ENCODE measurements at regions not wholly inside any gene's neighbourhood (a gene's known extent, or its start where the extent isn't known, plus 50 kb on each side); places are given as distances from the start of the nearest gene placed in this dataset.
"Not testable (repeated sequence)": the region's sequence is repeated elsewhere in the genome, so short reads cannot be mapped to it uniquely, and the experiment has no call there.

DNA sequence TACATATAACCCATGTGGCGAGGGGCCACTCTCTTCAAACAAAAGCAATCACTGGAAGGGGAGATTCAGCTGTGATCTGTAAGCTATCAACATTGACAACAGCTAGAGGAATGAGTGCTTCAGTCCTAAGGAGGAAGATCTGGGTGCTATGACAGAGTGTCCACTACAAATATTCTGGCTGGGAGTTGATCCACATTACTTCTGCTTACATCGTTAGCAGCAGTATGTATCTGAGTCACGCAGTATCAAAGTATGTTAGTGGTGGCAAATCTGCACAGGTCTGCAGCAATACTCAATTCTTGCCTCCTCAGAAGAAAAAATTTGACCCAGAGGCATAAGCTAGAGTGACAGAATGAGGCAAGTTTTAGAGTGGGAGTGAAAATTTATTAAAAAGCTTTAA lies 267.0 kb downstream of the PTH2R start:
- DNase-seq (ENCODE audit: low read depth, low spot score), result no peak
- H3K27ac ChIP-seq, result no peak overlapping the region

DNA sequence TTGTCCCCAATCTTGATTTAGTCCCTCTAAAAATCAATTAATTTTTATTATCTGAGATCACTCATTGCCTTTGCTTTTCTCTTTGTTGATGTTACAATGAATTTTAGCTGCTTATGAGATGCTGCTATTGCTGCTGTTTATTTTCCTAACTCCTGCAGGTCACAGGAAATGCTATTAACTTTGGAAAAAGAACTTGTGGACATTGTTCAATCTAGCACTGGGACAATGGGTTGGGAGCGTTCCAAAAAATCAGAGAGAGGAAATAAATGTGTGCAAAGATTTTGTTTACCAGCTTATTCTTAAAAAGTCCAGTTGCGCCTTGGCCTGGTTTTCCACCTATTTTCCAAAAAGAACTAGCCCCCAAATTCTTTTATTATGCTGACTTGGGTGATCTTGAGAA lies 268.3 kb downstream of the PTH2R start:
- no peak for DNase-seq (ENCODE audit: low read depth, low spot score)
- no peak overlapping the region for H3K27ac ChIP-seq

DNA sequence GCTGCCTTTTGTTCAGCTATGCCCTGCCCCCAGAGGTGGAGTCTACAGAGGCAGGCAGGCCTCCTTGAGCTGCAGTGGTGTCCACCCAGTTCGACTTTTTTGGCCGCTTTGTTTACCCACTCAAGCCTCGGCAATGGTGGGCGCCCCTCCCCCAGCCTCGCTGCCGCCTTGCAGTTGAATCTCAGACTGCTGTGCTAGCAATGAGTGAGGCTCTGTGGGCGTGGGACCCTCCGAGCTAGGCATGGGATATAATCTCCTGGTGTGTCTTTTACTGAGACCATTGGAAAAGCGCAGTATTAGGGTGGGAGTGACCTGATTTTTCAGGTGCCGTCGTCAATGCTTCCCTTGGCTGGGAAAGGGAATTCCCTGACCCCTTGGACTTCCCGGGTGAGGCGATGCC lies 279.3 kb downstream of the PTH2R start:
- H3K27ac ChIP-seq; DNase-seq (ENCODE audit: low read depth, low spot score): not testable (repeated sequence)

DNA sequence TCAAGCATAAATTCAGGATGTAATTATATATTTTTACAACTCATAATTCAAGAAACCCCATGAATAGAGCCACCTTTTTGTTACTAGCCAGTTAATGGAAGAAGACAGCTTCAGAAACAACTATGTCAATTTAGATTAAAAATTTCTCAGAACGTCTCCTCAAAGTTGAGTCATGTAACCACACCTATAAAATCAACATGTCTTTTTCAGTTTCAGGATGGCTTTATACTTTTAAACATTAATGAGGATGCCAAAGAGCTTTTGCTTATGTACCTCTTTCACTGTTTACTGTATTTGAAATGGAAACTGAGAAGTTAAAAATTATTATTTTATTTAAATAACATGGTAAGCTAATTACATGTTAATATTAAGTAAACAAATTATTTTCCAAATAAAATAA lies 280.1 kb downstream of the PTH2R start:
- DNase-seq (ENCODE audit: low read depth, low spot score), result no peak
- H3K27ac ChIP-seq, result no peak overlapping the region

DNA sequence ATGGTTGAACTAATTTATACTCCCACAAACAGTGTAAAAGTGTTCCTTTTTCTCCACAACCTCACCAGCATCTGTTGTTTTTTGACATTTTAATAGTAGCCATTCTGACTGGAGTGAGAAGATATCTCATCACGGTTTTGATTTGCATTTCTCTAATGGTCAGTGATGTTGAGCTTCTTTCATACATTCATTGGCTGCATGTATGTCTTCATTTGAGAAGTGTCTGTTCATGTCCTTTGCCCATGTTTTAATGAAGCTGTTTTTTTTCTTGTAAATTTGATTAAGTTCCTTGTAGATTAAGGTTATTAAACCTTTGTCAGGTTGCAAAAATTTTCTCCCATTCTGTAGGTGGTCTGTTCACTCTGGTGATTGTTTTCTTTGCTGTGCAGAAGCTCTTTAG lies 281.1 kb downstream of the PTH2R start:
- H3K27ac ChIP-seq; DNase-seq (ENCODE audit: low read depth, low spot score): not testable (repeated sequence)

DNA sequence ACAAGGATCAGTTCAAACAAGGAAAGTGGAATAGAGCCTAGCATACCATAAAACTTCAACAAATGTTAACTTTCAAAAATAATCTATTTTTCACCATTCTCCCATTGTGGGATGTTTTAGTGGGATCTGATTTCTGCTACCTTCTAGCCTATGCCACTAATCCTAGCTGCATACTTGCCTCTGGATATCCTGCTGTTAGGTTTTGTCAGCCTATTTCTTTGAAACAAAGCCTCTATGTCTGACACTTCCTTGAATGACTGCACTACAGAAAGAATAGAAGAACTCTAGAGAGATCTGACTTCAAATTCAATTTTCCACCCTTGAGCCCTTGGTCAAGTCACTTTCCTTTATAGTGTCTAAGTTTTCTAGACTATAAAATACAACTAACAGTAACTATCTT lies 291.5 kb downstream of the PTH2R start:
- H3K27ac ChIP-seq, result no peak overlapping the region
- DNase-seq (ENCODE audit: low read depth, low spot score), result no peak

DNA sequence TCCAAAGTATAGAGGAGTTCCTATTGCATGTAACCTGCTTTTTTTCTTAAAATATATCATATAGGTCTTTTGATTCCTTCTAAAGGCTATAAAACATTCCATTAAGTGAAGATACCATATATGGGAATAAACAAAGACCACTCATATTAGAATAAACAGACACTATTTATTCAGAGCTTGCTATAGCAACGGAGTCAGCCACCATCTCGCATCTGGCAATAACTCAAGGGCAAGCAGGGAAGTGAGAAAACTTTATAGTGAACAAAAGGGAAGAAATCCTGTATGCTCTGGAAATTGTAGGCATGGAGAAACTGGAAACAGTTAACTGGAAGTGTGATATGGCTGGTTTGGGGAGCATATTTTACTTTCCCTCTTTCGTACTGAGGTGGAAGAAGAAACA lies 301.9 kb downstream of the PTH2R start:
- H3K27ac ChIP-seq, result no peak overlapping the region
- DNase-seq (ENCODE audit: low read depth, low spot score), result no peak

DNA sequence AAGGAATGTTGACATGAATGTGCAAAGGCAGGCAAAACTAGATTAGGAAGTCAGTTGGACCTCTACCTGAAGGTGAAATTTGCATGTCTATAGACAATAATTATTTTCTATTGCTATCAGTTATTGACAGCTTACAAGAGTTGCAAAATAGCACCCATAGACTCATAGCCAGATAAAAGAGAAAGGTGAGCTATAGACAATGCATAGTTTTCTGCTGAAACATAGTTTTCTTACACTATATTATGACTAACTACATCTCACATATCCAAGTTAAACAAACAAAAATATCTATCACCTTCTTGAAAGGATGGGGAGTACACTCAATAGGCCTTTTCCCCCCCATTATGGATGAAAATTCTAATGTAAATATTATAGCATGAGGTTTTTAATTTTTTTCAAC lies 305.0 kb downstream of the PTH2R start:
- no peak overlapping the region for H3K27ac ChIP-seq
- no peak for DNase-seq (ENCODE audit: low read depth, low spot score)

DNA sequence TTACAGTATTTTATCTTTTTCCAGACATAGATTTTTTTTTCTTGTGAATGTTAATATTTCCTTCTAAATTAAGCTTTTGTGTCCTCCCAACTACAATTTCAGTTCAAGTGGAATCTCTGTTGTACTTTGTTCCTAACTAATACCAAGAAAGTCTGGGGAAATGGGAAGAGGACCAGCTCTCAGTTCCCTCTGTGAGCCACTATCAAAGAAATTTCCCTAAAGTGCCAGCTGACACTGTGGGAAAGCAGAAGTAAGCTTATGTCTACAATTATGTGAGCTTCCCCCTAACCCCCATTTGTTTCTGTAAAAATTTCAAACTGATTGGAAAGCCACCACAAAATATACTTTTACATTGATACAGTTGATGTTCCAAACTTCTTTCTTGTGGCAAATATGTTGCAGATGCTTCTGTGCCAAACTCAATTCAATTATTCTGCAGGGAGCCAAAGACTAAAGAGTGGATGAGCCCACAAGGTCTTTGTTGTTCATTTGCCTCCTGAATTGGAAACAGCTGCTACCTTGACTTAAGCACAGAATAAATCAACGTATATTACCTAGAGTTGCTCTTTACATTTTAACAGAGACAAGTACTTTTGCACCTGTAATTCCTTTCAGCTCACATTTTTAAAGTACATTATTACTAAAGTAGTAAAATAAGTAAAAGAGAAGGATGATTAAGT lies 306.6 kb downstream of the PTH2R start:
- no peak for DNase-seq (ENCODE audit: low read depth, low spot score)
- no peak overlapping the region for H3K27ac ChIP-seq

DNA sequence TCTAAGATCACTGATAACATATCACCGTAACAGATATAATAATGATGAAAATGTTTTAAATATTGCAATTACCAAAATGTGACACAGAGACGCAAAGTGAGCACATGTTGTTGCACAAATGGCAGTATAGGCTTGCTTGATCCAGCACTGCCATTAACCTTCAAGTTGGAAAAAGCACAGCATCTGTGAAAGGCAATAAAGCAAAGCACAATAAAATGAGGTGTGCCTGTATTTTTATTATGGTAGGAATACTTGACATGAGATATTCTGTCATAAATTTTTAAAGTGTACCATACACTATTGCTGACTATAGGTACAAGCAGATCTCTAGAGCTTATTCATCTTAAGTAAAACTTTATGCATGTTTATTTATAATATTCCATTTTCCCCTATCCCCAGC lies 312.2 kb downstream of the PTH2R start:
- no peak for DNase-seq (ENCODE audit: low read depth, low spot score)
- no peak overlapping the region for H3K27ac ChIP-seq

DNA sequence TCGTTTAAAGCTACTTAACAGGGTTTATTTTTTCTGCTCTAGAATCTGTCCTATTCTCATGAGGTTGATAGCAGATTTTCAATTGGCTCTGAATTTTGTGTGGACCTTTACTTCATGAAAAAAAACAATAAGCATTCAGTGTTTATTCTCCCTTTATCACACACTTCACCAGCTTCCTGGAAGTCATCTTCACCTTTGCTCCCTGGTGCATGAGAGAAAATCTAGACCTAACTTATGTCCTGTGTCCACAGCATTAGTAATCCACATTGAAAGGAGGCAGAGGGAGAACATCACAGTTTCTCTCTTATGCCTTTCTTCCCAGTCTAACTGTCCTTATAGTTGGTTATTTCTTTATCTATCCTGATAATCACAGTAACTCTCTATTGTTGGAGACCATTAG lies 316.1 kb downstream of the PTH2R start:
- H3K27ac ChIP-seq, result no peak overlapping the region
- no peak for DNase-seq (ENCODE audit: low read depth, low spot score)

DNA sequence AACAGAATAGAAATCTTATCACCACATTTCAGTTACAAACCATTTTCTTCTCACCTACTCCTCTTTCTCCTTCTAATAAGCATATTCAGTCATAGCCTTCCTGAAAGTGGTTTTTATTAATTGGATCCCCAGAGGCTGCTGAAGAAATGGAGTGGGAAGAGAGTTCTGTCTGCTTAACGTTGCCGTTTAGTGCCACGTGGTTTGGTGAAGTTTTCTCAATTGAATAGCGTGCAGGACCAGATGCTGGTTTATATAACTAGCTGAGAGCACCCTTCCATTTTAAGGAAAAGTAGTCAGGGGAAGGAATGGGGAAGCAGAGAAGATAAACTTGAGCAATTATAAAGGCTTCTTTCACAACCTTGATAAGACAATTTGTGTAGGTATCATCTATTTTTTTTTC lies 318.7 kb downstream of the PTH2R start:
- no peak for DNase-seq (ENCODE audit: low read depth, low spot score)
- H3K27ac ChIP-seq, result no peak overlapping the region

DNA sequence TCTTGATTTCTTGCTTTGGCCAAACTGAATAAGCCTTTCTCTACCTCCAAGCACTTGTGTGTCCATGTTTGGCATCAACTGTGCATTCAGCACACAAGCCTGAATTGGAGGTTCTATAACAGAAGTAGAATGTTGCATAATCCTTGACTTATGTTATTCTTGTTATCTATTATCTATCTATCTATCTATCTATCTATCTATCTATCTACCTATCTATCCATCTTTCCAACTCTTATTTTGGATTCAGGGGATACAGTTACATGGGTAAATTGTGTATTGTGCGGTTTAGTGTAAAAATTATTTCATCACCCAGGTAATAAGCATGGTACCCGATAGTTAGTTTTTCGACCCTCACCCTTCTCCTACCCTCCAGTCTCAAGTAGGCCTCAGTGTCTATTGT lies 319.6 kb downstream of the PTH2R start:
- H3K27ac ChIP-seq, result no peak overlapping the region
- DNase-seq (ENCODE audit: low read depth, low spot score), result no peak

DNA sequence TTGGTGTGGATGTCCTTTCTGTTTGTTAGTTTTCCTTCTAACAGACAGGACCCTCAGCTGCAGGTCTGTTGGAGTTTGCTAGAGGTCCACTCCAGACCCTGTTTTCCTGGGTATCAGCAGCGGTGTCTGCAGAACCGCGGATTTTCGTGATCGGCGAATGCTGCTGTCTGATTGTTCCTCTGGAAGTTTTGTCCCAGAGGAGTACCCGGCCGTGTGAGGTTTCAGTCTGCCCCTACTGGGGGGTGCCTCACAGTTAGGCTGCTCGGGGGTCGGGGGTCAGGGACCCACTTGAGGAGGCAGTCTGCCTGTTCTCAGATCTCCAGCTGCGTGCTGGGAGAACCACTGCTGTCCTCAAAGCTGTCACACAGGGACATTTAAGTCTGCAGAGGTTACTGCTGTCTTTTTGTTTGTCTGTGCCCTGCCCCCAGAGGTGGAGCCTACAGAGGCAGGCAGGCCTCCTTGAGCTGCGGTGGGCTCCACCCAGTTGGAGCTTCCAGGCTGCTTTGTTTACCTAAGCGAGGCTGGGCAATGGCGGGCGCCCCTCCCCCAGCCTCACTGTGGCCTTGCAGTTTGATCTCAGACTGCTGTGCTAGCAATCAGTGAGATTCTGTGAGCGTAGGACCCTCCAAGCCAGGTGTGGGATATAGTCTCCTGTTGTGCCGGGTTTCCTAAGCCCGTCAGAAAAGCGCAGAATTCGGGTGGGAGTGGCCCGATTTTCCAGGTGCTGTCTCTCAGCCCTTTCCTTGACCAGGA lies 345.2 kb downstream of the PTH2R start:
- DNase-seq (ENCODE audit: low read depth, low spot score); H3K27ac ChIP-seq: not testable (repeated sequence)

DNA sequence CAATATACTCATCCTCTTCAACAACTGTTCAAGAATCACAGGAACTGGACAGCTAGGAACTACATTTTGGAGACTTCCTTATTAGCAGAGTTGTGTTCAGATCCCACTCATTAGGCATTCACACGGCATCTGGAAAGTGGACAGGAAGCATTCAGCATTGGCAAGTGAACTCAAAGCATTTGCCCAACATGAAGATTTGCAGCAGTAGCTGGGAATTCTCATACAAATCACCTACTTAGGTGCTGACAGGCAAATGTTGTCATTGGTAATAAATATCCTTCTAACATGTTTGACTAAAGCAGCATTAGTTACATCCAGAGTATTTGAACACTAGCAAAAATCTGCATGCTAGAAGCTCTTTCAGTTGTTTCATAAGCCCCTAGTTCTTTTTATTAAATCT lies 350.8 kb downstream of the PTH2R start:
- no peak overlapping the region for H3K27ac ChIP-seq
- DNase-seq (ENCODE audit: low read depth, low spot score), result no peak

DNA sequence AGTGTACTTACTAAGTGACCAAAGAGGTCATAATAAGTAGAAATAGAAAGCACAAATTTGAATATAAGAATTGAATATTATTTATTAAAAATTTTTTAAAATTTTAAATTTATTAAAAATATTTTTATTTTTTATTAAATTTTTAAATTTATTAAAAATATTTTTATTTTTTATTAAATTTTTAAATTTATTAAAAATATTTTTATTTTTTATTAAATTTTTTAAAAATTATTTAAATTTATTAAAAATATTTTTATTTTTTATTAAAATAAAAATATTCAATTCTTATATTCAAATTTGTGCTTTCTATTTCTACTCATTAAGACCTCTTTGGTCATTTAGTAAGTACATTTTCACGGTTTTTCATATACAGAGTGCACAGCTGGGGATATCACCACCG lies 366.5 kb downstream of the PTH2R start:
- DNase-seq (ENCODE audit: low read depth, low spot score); H3K27ac ChIP-seq: not testable (repeated sequence)

DNA sequence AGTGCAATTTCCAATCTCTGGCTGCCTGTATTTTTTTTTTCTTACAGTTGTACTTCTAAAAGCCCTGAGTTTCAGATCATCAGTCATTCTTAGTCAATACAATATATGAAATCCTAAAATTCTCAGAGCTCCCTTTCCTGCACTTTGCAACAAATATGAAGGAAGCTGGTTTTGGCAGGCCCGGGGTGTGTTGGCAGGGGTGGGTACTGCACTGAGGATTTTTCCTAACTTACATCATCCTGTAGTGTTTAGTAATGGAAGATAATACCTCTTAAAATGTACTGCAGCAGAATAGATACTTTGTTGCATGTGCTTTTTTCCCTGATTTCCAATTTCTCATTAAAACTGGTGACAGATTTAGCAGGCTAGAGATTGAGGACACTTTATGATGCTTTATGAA lies 374.6 kb downstream of the PTH2R start:
- DNase-seq (ENCODE audit: low read depth, low spot score), result no peak
- no peak overlapping the region for H3K27ac ChIP-seq

DNA sequence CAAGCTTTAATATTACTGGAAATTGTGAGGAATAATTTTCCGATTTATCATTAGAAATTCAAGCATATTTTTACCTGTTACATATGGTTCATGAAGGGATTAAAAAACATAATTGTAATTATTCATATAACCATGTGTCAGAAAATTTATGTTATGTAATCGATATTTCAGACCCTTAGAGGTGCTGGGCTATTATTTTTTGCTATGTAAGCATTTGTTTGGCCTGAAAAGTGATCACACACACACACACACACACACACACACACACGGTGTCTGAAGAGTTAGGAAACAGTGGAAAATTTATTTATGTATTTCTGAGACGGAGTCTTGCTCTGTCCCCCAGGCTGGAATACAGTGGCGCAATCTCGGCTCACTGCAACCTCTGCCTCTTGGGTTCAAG lies 375.5 kb downstream of the PTH2R start:
- no peak overlapping the region for H3K27ac ChIP-seq
- DNase-seq (ENCODE audit: low read depth, low spot score), result no peak

DNA sequence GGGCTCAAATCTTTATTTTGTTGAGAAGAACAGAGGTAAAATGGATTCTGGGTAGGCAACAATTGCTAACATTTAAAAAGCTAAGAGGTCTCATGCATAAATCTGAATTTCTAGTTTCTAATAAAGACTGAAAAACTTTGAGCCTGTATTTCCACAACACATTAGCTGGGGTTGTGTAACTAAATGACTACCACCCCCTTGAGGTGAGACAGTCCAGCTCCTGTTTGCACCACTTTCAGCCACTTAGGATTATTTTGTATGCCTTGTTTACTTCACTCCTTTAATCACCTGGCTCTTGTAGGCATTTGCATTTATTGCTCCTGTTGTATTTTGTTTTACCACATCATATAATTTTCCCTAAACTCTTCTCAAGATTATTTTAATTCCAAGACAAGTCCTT lies 376.6 kb downstream of the PTH2R start:
- no peak overlapping the region for H3K27ac ChIP-seq
- no peak for DNase-seq (ENCODE audit: low read depth, low spot score)

DNA sequence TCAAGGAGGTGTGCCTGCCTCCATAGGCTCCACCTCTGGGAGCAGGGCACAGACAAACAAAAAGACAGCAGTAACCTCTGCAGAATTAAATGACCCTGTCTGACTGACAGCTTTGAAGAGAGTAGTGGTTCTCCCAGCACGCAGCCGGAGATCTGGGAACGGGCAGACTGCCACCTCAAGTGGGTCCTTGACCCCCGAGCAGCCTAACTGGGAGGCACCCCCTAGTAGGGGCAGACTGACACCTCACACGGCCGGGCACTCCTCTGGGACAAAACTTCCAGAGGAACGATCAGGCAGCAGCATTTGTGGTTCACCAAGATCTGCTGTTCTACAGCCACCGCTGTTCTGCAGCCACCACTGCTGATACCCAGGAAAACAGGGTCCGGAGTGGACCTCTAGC lies 378.2 kb downstream of the PTH2R start:
- H3K27ac ChIP-seq; DNase-seq (ENCODE audit: low read depth, low spot score): not testable (repeated sequence)

DNA sequence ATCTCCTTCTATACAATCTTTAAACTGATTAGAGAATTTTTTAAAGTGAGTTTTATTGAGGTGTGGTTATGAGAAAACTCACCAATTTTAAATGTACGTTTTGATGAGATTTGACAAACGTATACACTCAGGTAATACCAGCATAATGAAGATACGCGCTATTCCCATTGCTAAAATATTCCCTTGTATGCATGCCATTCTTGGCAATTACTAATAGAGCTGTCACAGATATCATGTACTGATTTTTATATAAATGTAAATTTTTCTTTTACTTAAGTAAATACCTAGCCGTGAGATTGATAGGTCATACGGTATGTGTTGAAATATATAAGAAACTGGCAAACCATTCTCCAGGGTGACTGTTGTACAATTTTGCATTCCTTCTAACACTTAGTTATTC lies 384.7 kb downstream of the PTH2R start:
- H3K27ac ChIP-seq, result no peak overlapping the region
- no peak for DNase-seq (ENCODE audit: low read depth, low spot score)

DNA sequence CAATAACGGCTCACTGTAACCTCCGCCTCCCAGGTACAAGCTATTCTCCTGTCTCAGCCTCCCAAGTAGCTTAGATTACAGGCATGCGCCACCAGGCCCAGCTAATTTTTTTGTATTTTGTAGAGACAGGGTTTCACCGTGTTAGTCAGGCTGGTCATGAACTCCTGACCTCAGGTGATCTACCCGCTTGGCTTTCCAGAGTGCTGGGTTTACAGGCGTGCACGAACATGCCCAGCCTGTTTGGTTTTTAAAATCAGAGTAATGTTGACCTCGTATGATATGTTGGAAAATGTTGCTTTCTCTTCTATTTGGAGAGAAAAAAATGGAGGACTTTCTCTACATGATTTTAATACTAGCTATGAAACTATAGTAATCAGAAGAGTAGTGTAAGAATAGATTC lies 386.2 kb downstream of the PTH2R start:
- H3K27ac ChIP-seq, result no peak overlapping the region
- peak; percentile 12 for DNase-seq (ENCODE audit: low read depth, low spot score)
